ENCODE measurements at regions not wholly inside any gene's neighbourhood (a gene's known extent, or its start where the extent isn't known, plus 50 kb on each side); places are given as distances from the start of the nearest gene placed in this dataset.

- intact Hi-C loops (cut with DNase I; ENCODE audit: low total_unique reads) (no loop called here), in situ Hi-C loops (cut with MboI; ENCODE audit: low sequenced_read_pairs in 4 of 4) (no loop called here)
- no peak overlapping the region for H3K27ac ChIP-seq
Observed at GRCh38 chr4:148958317-148958716, 516.1 kb upstream of the NR3C2 start.

GRCh38 chr4:148955564-148956297, 513.5 kb upstream of the NR3C2 start:
- ATAC-seq (no peak), DNase-seq (no peak)
- no peak overlapping the region for H3K4me3 ChIP-seq
- no peaks in the 10 kb centered on the region for H3K9me3 ChIP-seq
- in situ Hi-C loops (cut with MboI; ENCODE audit: low sequenced_read_pairs in 4 of 4): no loop called here
- H3K4me1 ChIP-seq: no peaks in the 10 kb centered on the region
- no peaks in the 10 kb centered on the region for H3K27me3 ChIP-seq
- TF ChIP-seq POLR2A (IDR thresholded peaks at IDR 0.05) (no peak), CTCF (IDR thresholded peaks at IDR 0.05 in 4 of 5, conservative IDR thresholded peaks at IDR 0.05 in 1 of 5) (no peak)
- H3K27ac ChIP-seq: no peak overlapping the region
- no peaks in the 10 kb centered on the region for H3K36me3 ChIP-seq
- intact Hi-C loops (cut with DNase I; ENCODE audit: low total_unique reads): no loop called here

More at GRCh38 chr4:148958317-148958716, 516.1 kb upstream of the NR3C2 start:
- Histone ChIP-seq H3K4me1 (no peaks in the 10 kb centered on the region), H3K4me3 (no peak overlapping the region), H3K9me3 (no peaks in the 10 kb centered on the region), H3K36me3 (no peaks in the 10 kb centered on the region), H3K27me3 (no peaks in the 10 kb centered on the region)
- ATAC-seq (no peak), DNase-seq (no peak)
- TF ChIP-seq POLR2A (IDR thresholded peaks at IDR 0.05) (no peak), CTCF (IDR thresholded peaks at IDR 0.05 in 4 of 5, conservative IDR thresholded peaks at IDR 0.05 in 1 of 5) (no peak)

- Histone ChIP-seq H3K27ac (no peak overlapping the region), H3K4me1 (no peaks in the 10 kb centered on the region), H3K27me3 (no peaks in the 10 kb centered on the region), H3K4me3 (no peak overlapping the region), H3K9me3 (no peaks in the 10 kb centered on the region), H3K36me3 (no peaks in the 10 kb centered on the region)
- TF ChIP-seq CTCF (IDR thresholded peaks at IDR 0.05 in 4 of 5, conservative IDR thresholded peaks at IDR 0.05 in 1 of 5): no peak
- intact Hi-C loops (cut with DNase I; ENCODE audit: low total_unique reads): no loop called here
- DNase-seq (no peak), ATAC-seq (no peak)
- in situ Hi-C loops (cut with MboI; ENCODE audit: low sequenced_read_pairs in 4 of 4): no loop called here
Observed at GRCh38 chr4:148954011-148954749, 512.0 kb upstream of the NR3C2 start.

GRCh38 chr4:148951346-148951745, 509.1 kb upstream of the NR3C2 start:
- DNase-seq (no peak), ATAC-seq (no peak)
- TF ChIP-seq CTCF (IDR thresholded peaks at IDR 0.05 in 4 of 5, conservative IDR thresholded peaks at IDR 0.05 in 1 of 5) (no peak), POLR2A (IDR thresholded peaks at IDR 0.05) (no peak)
- no peak overlapping the region for H3K27ac ChIP-seq
- no peak overlapping the region for H3K4me3 ChIP-seq
- H3K27me3 ChIP-seq: no peaks in the 10 kb centered on the region
- in situ Hi-C loops (cut with MboI; ENCODE audit: low sequenced_read_pairs in 4 of 4) (no loop called here), intact Hi-C loops (cut with DNase I; ENCODE audit: low total_unique reads) (no loop called here)
- H3K4me1 ChIP-seq: no peaks in the 10 kb centered on the region
- H3K9me3 ChIP-seq: no peaks in the 10 kb centered on the region
- H3K36me3 ChIP-seq: no peaks in the 10 kb centered on the region

Data from gastrocnemius medialis (tissue), 4 donors.